HEK293T (cell line): ENCODE measurements at regions not wholly inside any gene's neighbourhood (a gene's known extent, or its start where the extent isn't known, plus 50 kb on each side); places are given as distances from the start of the nearest gene placed in this dataset.
A peak's percentile ranks its signal among the peaks of the same experiment; 100 is the strongest.

Source experiments
- CTCF ChIA-PET: fragments of 350-600 bp; formaldehyde crosslinking; extraction: SDS; loops from one replicate; lab custom pipeline; 2021; ENCODE audit warnings: antibody characterized with exemption, inconsistent platforms; lab: Yijun Ruan, JAX
- POLR2A ChIA-PET: fragments of 350-600 bp; formaldehyde crosslinking; extraction: SDS; loops from one replicate; lab custom pipeline; 2020; ENCODE audit warnings: antibody characterized with exemption, inconsistent platforms; lab: Yijun Ruan, JAX
- DNase-seq: peaks from one replicate; pipeline ENCODE4 v3.0.0; 2012; ENCODE audit warnings: mixed read lengths; ENCODE audit errors: extremely low spot score
- ARNT ChIP-seq: fragments of 450-650 bp; IDR thresholded peaks from 2 replicates; pipeline ENCODE4 v1.6.1; 2017; ENCODE audit warnings: mild to moderate bottlenecking
- BHLHE40 ChIP-seq: fragments of 450-650 bp; IDR thresholded peaks from 2 replicates; pipeline ENCODE4 v1.6.1; 2016; ENCODE audit warnings: mild to moderate bottlenecking, moderate library complexity, borderline replicate concordance
- CTBP1 ChIP-seq: fragments of 450-650 bp; IDR thresholded peaks from 2 replicates; pipeline ENCODE4 v1.6.1; 2016; ENCODE audit warnings: borderline replicate concordance
- ELF4 ChIP-seq: fragments of 450-650 bp; IDR thresholded peaks from 2 replicates; pipeline ENCODE4 v1.6.1; 2017; ENCODE audit warnings: antibody characterized with exemption
- FOXA1 ChIP-seq: fragments of 450-650 bp; IDR thresholded peaks from 2 replicates; pipeline ENCODE4 v1.6.1; 2016; ENCODE audit warnings: mild to moderate bottlenecking
- FOXK2 ChIP-seq: fragments of 450-650 bp; IDR thresholded peaks from 2 replicates; pipeline ENCODE4 v1.6.1; 2016; ENCODE audit warnings: mild to moderate bottlenecking
- FOXM1 ChIP-seq: fragments of 450-650 bp; IDR thresholded peaks from 2 replicates; pipeline ENCODE4 v1.6.1; 2017; ENCODE audit warnings: mild to moderate bottlenecking, borderline replicate concordance
- HDGF ChIP-seq: fragments of 450-650 bp; IDR thresholded peaks from 2 replicates; pipeline ENCODE4 v1.6.1; 2017; ENCODE audit warnings: antibody characterized with exemption, borderline replicate concordance
- L3MBTL2 ChIP-seq: fragments of 450-650 bp; conservative IDR thresholded peaks from 2 replicates; pipeline ENCODE4 v1.6.1; 2016; ENCODE audit warnings: mild to moderate bottlenecking
- LEF1 ChIP-seq: fragments of 450-650 bp; IDR thresholded peaks from 2 replicates; pipeline ENCODE4 v1.6.1; 2017; ENCODE audit warnings: mild to moderate bottlenecking, borderline replicate concordance
- NFRKB ChIP-seq: fragments of 450-650 bp; IDR thresholded peaks from 2 replicates; pipeline ENCODE4 v1.6.1; 2016; ENCODE audit warnings: mild to moderate bottlenecking, moderate library complexity
- SP1 ChIP-seq: fragments of 450-650 bp; IDR thresholded peaks from 2 replicates; pipeline ENCODE4 v1.6.1; 2017
- SUZ12 ChIP-seq: fragments of 450-650 bp; IDR thresholded peaks from 2 replicates; pipeline ENCODE4 v1.6.1; 2016; ENCODE audit warnings: mild to moderate bottlenecking
- TARDBP ChIP-seq: fragments of 450-650 bp; IDR thresholded peaks from 2 replicates; pipeline ENCODE4 v1.6.1; 2016
- ZNF384 ChIP-seq: fragments of 450-650 bp; IDR thresholded peaks from 2 replicates; pipeline ENCODE4 v1.6.1; 2016
- TF ChIP-seq, protein P1 (sequence below): fragments of 450-650 bp; IDR thresholded peaks from 2 replicates; pipeline ENCODE4 v1.6.1; 2016

DNA sequence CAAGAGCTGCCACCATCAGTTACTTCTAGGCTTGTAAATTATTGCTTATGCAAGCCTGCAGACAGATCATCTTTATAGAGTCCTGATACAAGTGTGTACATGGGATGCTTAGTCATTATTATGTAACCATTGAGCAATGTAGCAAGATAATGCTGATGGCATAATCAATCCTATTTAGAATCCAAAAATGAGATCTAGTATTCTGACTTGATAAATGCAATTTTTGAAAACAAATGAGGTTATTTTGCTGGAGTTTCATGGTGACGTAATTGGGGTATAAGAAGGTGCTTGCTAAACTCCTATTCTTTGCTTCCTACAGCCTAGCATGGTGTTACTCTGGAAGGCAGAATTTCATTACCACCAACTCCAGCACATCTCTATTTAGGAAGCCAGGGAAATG lies 801.7 kb upstream of the PRMT6 start:
- CTCF ChIA-PET, result no interaction called here
- POLR2A ChIA-PET, result no interaction called here
- TF ChIP-seq FOXM1 (no peak), SP1 (no peak)
- no peak for DNase-seq

DNA sequence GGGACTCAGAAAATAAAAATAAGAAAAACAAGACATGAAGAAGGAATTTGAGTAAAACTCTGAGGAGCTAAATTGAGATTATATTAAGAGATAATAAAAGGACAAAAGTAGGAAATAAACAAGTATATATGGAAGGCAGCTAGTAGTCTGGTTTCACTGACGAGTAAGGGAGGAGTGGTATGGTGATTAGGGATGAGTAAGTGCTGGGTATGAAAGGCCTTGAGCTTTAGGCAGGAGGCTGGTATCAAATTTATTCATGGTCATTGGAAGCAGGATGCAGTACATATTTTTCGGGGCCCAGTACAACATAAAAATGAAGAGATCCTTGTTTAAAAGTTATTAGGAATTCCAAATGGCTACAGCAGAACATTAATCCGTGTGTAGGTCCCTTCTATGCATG lies 789.7 kb upstream of the PRMT6 start:
- no peak for DNase-seq
- POLR2A ChIA-PET, result no interaction called here
- no peak for TF ChIP-seq HDGF
- no peak for TF ChIP-seq CTBP1
- no peak for TF ChIP-seq ELF4
- TF ChIP-seq TARDBP, result no peak
- TF ChIP-seq ARNT, result no peak
- no peak for TF ChIP-seq SP1
- TF ChIP-seq, protein P1, sequence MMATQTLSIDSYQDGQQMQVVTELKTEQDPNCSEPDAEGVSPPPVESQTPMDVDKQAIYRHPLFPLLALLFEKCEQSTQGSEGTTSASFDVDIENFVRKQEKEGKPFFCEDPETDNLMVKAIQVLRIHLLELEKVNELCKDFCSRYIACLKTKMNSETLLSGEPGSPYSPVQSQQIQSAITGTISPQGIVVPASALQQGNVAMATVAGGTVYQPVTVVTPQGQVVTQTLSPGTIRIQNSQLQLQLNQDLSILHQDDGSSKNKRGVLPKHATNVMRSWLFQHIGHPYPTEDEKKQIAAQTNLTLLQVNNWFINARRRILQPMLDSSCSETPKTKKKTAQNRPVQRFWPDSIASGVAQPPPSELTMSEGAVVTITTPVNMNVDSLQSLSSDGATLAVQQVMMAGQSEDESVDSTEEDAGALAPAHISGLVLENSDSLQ, result no peak
- no peak for TF ChIP-seq ZNF384
- TF ChIP-seq LEF1, result no peak
- TF ChIP-seq FOXK2, result no peak
- no peak for TF ChIP-seq FOXA1
- no peak for TF ChIP-seq L3MBTL2
- TF ChIP-seq SUZ12, result no peak
- no peak for TF ChIP-seq FOXM1
- no peak for TF ChIP-seq NFRKB
- TF ChIP-seq BHLHE40, result no peak
- CTCF ChIA-PET, result interaction anchor here (0.6 kb wide), 2 partner anchors 133 to 570 kb away, joined by 3 read pairs; no protein-coding TSS in a partner anchor

DNA sequence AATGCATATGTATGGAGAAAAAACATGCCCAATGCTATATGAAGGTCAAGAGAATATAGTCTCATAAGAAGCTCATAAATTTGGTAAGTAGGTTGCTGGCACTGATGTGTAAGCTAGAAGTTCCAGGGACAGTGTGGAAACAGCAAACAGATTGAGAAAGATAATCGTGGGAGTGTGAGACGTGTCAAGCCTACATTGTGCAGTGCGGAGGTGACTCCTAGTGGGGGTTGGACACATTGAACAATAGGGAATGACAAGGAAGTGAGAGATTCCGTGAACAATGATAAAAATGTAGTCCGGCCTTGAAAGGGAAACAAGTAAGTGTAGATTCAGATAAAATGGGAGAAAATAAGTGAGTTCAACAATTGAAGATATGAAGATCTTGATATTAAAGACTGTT lies 788.4 kb upstream of the PRMT6 start:
- peak; percentile 40 for DNase-seq
- ChIA-PET CTCF (no interaction called here), POLR2A (no interaction called here)
- TF ChIP-seq HDGF (no peak), FOXK2 (no peak), FOXM1 (no peak), BHLHE40 (no peak), FOXA1 (no peak), TARDBP (no peak), ELF4 (no peak), L3MBTL2 (no peak), SP1 (no peak), NFRKB (no peak), SUZ12 (no peak), CTBP1 (no peak), ZNF384 (no peak), ARNT (no peak), LEF1 (no peak)
- TF ChIP-seq, protein P1, result no peak

DNA sequence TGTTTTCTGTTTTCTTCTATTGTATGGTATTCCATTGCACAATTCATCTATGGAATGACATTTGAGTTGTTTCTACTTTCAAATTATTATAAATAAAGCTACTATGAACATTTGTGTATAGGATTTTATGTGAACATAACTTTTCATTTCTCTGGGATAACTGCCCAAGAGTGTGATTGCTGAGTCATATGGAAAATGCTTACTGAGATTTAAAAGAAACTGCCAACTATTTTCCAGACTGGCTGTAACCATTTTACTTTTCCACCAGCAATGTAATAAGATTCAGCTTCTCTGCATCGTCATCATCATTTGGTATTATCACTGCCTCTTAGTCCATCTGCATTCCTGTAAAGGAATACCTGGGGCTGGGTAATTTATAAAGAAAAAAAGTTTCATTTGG lies 779.6 kb upstream of the PRMT6 start:
- no peak for DNase-seq
- POLR2A ChIA-PET, result no interaction called here
- CTCF ChIA-PET, result no interaction called here
- TF ChIP-seq HDGF (no peak), TARDBP (no peak), BHLHE40 (no peak), ZNF384 (no peak), FOXM1 (no peak), NFRKB (no peak), CTBP1 (no peak), L3MBTL2 (no peak), ELF4 (no peak), FOXK2 (no peak), LEF1 (no peak), SUZ12 (no peak), ARNT (no peak)
- TF ChIP-seq, protein P1, result no peak

DNA sequence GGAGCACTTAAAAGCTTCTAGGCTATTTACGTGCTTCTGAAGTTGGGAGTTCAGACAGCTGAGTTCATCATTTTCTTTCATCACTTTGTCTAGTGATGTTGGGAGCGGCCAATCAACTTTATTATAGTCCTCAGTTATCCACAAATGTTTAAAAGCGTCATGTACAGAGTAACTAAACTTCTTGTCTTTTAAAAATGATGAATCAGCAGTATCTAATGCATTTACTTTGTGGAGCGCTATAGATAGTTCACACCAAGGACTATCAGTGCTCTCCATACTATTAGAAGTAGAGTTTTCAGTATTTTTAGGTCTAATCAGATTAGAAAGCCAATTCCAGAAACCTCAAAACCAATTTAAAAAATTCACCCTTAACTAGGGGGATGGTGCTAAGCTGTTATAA lies 778.7 kb upstream of the PRMT6 start:
- ChIA-PET POLR2A (no interaction called here), CTCF (no interaction called here)
- no peak for DNase-seq
- TF ChIP-seq, protein P1, result no peak
- TF ChIP-seq ZNF384 (no peak), FOXM1 (no peak), FOXK2 (no peak), L3MBTL2 (no peak), TARDBP (no peak), BHLHE40 (no peak), LEF1 (no peak)

DNA sequence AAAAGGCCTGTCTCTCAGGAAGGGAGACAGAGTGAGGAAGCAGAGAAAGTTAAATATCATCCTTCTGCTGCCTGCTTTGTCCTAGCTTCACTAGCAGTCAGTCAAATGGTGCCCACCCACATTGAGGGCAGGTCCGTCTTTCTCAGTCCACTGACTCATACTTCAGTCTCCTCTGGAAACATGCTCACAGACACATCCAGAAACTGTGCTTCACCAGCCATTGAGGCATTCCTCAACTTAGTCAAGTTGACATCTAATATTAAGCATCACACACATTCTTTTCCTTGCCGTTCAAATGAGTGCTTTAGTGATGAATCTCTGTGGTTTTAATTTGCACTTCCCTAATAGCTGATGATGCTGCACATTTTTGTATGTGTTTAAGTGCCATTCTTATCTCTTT lies 777.8 kb upstream of the PRMT6 start:
- TF ChIP-seq SP1, result no peak
- no peak for TF ChIP-seq ARNT
- TF ChIP-seq TARDBP, result no peak
- no peak for TF ChIP-seq FOXM1
- no peak for TF ChIP-seq FOXA1
- TF ChIP-seq LEF1, result no peak
- TF ChIP-seq ZNF384, result no peak
- TF ChIP-seq ELF4, result no peak
- no peak for TF ChIP-seq HDGF
- no peak for TF ChIP-seq NFRKB
- no peak for TF ChIP-seq BHLHE40
- ChIA-PET CTCF (no interaction called here), POLR2A (no interaction called here)
- DNase-seq, result no peak
